ENCODE measurements at regions not wholly inside any gene's neighbourhood (a gene's known extent, or its start where the extent isn't known, plus 50 kb on each side); places are given as distances from the start of the nearest gene placed in this dataset.

DNA sequence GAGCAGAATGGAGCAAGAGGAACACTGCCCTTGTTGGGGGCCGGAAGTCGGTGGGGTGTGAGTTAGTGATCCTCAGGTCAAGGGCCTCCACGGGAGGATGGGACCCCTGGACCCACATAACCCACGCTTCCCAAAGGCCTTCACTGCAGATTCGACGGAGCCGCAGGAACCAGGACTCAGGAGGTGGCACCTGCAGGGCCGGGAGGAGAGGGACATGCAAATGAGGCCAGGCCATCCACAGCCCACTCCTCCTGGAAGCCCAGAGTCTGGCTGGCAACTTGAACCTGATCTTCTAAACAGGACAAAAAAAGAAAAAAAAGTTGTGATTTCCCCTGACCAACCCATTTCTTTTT lies 299.9 kb downstream of the SOX9 start:
- DNase-seq = no peak
- H3K27ac ChIP-seq = no peak overlapping the region
- no peaks in the 10 kb centered on the region for H3K36me3 ChIP-seq
- WGBS, 3 donors = 75 to 81% (median 80%) methylated on average over 8 of the region's 8 CpGs
- no peaks in the 10 kb centered on the region for H3K4me1 ChIP-seq (ENCODE audit: insufficient read depth)
- intact Hi-C loops (cut with DNase I) = no loop called here
- no peaks in the 10 kb centered on the region for H3K27me3 ChIP-seq
- no peak overlapping the region for H3K4me3 ChIP-seq
- no peaks in the 10 kb centered on the region for H3K9me3 ChIP-seq
- no peak for TF ChIP-seq POLR2A (IDR thresholded peaks at IDR 0.05)
- TF ChIP-seq, protein P1, sequence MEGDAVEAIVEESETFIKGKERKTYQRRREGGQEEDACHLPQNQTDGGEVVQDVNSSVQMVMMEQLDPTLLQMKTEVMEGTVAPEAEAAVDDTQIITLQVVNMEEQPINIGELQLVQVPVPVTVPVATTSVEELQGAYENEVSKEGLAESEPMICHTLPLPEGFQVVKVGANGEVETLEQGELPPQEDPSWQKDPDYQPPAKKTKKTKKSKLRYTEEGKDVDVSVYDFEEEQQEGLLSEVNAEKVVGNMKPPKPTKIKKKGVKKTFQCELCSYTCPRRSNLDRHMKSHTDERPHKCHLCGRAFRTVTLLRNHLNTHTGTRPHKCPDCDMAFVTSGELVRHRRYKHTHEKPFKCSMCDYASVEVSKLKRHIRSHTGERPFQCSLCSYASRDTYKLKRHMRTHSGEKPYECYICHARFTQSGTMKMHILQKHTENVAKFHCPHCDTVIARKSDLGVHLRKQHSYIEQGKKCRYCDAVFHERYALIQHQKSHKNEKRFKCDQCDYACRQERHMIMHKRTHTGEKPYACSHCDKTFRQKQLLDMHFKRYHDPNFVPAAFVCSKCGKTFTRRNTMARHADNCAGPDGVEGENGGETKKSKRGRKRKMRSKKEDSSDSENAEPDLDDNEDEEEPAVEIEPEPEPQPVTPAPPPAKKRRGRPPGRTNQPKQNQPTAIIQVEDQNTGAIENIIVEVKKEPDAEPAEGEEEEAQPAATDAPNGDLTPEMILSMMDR (IDR thresholded peaks at IDR 0.05) = no peak
- no peak for TF ChIP-seq EP300 (IDR thresholded peaks at IDR 0.05)

DNA sequence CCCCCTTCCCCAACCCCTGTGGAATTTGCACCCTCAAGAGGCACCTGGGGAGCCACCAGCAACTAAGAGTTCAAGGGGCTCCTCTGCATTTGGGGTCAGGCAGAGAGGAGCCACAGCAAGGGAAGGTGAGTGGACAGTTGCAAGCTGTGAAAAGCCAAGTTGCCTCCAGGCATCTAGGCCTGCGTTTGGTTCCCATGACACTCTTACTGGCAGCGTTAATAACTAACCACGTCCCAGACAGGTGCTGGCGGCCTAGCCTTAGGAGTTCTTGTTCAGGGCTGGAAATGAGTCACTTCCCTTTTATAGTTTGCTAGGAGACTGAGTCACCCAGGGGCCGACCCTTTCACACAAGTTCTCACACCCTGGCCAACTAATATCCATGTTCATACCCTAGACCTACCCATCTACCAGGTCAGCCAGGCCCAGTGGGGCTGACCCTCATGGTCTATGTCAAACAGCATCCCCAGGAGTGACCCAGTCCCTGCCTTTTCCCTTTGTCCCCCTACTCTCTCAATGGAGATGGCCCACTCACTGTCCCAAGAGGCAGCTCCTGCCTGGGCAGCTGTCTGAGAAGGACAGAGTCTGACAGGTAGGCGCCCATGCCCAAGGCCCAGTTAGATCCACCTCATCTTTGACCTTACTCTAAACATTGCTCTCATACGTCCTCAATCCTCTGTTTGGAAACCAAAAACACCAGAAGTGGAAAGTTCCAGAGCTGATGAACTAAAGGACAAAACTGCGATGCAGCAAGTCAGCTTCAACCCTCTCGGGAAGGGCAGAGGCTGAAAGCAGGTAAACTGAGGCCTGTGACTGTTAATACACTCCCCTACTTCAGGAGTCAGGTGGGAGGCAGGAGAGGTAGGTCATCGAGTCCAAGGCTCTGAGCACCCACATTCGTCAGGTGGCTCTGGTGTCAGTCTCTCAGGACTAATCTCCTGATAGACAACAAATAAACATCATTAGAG lies 300.6 kb downstream of the SOX9 start:
- no peak for DNase-seq
- H3K27ac ChIP-seq = no peak overlapping the region
- intact Hi-C loops (cut with DNase I) = no loop called here
- H3K36me3 ChIP-seq = no peaks in the 10 kb centered on the region
- H3K4me1 ChIP-seq (ENCODE audit: insufficient read depth) = no peaks in the 10 kb centered on the region
- H3K9me3 ChIP-seq = no peaks in the 10 kb centered on the region
- 78 to 82% (median 81%) methylated on average over 11 of the region's 11 CpGs for WGBS, 3 donors
- TF ChIP-seq POLR2A (IDR thresholded peaks at IDR 0.05) = no peak
- no peak for TF ChIP-seq EP300 (IDR thresholded peaks at IDR 0.05)
- TF ChIP-seq, protein P1 (IDR thresholded peaks at IDR 0.05) = no peak
- no peaks in the 10 kb centered on the region for H3K27me3 ChIP-seq
- no peak overlapping the region for H3K4me3 ChIP-seq

DNA sequence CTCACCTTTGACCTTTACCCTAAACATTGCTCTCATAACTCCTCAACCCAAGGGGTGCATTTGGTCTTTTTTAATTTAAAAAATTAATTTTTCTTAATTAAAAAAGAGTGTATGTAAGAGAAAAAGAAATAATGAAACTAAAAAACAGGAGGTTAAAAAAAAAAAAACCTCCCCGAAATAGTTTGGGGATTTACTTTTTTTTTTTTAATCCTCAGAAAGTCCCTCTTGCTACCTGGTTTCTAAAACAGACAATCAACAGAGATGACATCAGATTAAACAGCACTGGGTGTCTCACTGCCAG lies 301.3 kb downstream of the SOX9 start:
- H3K4me1 ChIP-seq (ENCODE audit: insufficient read depth) = no peaks in the 10 kb centered on the region
- DNase-seq = no peak
- intact Hi-C loops (cut with DNase I) = no loop called here
- TF ChIP-seq EP300 (IDR thresholded peaks at IDR 0.05) = no peak
- TF ChIP-seq, protein P1 (IDR thresholded peaks at IDR 0.05) = no peak
- no peak for TF ChIP-seq POLR2A (IDR thresholded peaks at IDR 0.05)
- H3K36me3 ChIP-seq = no peaks in the 10 kb centered on the region
- H3K4me3 ChIP-seq = no peak overlapping the region
- 80 to 92% (median 81%) methylated on average over 1 of the region's 1 CpG for WGBS, 3 donors
- H3K27ac ChIP-seq = no peak overlapping the region
- H3K27me3 ChIP-seq = no peaks in the 10 kb centered on the region
- H3K9me3 ChIP-seq = no peaks in the 10 kb centered on the region

DNA sequence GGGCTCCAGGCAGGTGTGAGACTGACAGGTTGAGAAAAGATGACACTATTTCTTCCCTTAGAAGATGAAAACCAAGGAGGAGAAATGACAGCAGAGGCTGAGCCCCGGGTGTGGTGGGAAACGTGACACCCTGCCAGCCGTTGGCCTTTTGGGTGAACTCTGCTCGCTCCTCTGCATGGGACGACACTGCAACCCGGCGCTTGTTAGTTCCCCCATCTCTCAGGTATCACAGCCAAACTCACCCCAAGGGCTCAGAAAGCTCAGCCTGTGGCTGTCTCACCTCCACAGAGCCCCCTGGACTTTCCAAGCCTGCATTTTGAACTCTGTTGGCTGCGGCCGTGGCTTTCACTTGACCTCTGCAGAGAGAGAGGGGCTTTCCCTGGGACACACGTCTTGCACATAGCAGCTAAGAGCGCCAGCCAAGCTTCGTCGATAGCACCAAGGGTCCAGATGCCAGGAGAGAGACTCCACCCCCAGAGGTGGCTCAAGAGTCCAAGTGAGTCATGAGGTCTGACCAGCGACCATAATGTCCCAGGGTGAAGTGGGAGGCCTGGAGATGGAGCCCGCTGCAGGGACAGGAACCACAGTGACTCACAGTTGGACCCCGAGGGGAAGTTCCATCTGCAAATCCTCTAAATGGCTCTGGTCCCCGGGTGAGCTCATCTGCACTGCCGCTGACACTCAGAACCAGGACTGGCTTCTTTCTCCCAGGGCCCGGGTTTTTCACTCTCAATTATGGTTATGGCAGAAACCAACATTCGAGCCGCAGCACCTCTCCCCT lies 301.9 kb downstream of the SOX9 start:
- Histone ChIP-seq H3K4me3 (no peak overlapping the region), H3K9me3 (no peaks in the 10 kb centered on the region), H3K4me1 (ENCODE audit: insufficient read depth) (no peaks in the 10 kb centered on the region), H3K36me3 (no peaks in the 10 kb centered on the region), H3K27ac (no peak overlapping the region), H3K27me3 (no peaks in the 10 kb centered on the region)
- intact Hi-C loops (cut with DNase I) = no loop called here
- DNase-seq = no peak
- no peak for TF ChIP-seq EP300 (IDR thresholded peaks at IDR 0.05)
- WGBS, 3 donors = 64 to 68% (median 66%) methylated on average over 21 of the region's 21 CpGs

DNA sequence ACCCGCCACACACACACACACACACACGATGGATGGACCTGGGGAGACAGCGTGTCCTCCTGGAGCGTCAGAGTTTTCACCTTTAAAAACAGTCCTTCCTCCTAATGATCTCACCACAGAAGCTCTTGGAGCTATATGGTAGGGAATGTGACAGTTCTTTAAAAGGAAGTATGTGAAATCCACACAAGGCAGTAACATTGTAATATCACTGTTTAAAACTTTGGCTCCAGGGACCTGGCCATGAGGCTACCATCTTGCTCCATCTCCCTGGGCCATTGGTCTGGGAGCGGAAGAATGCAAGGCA lies 302.4 kb downstream of the SOX9 start:
- H3K27ac ChIP-seq = no peak overlapping the region
- H3K9me3 ChIP-seq = no peaks in the 10 kb centered on the region
- intact Hi-C loops (cut with DNase I) = no loop called here
- H3K4me3 ChIP-seq = no peak overlapping the region
- no peaks in the 10 kb centered on the region for H3K4me1 ChIP-seq (ENCODE audit: insufficient read depth)
- H3K36me3 ChIP-seq = no peaks in the 10 kb centered on the region
- no peaks in the 10 kb centered on the region for H3K27me3 ChIP-seq
- 91 to 94% (median 92%) methylated on average over 5 of the region's 5 CpGs for WGBS, 3 donors
- DNase-seq = no peak
- no peak for TF ChIP-seq EP300 (IDR thresholded peaks at IDR 0.05)
- TF ChIP-seq, protein P1 (IDR thresholded peaks at IDR 0.05) = no peak
- TF ChIP-seq POLR2A (IDR thresholded peaks at IDR 0.05) = no peak

Data from ovary (tissue), 7 donors.